T-helper 1 cell treated with Interleukin-12 subunit alpha and Interleukin-12 subunit beta and Interleukin-4 antibody, amounts not matched to agents 30 μg/mL and 1 μg/mL, for 36 hours (primary cell): ENCODE measurements at regions not wholly inside any gene's neighbourhood (a gene's known extent, or its start where the extent isn't known, plus 50 kb on each side); places are given as distances from the start of the nearest gene placed in this dataset.
A peak's percentile ranks its signal among the peaks of the same experiment; 100 is the strongest.

ENCODE experiments used
- H3K27ac Mint-ChIP-seq: one replicate; pipeline ENCODE4 v1.8.0; 2021; ENCODE audit warnings: mild to moderate bottlenecking, mixed read lengths
- H3K27me3 Mint-ChIP-seq: one replicate; pipeline ENCODE4 v1.8.0; 2021; ENCODE audit warnings: low read depth, mixed read lengths
- H3K36me3 Mint-ChIP-seq: one replicate; pipeline ENCODE4 v1.8.0; 2021; ENCODE audit warnings: low read depth, mixed read lengths
- H3K4me1 Mint-ChIP-seq: one replicate; pipeline ENCODE4 v1.8.0; 2021; ENCODE audit warnings: low read depth, mixed read lengths
- H3K4me3 Mint-ChIP-seq: one replicate; pipeline ENCODE4 v1.8.0; 2021; ENCODE audit warnings: mild to moderate bottlenecking, moderate library complexity, mixed read lengths
- H3K9me3 Mint-ChIP-seq: one replicate; pipeline ENCODE4 v1.8.0; 2021; ENCODE audit warnings: mixed read lengths

DNA sequence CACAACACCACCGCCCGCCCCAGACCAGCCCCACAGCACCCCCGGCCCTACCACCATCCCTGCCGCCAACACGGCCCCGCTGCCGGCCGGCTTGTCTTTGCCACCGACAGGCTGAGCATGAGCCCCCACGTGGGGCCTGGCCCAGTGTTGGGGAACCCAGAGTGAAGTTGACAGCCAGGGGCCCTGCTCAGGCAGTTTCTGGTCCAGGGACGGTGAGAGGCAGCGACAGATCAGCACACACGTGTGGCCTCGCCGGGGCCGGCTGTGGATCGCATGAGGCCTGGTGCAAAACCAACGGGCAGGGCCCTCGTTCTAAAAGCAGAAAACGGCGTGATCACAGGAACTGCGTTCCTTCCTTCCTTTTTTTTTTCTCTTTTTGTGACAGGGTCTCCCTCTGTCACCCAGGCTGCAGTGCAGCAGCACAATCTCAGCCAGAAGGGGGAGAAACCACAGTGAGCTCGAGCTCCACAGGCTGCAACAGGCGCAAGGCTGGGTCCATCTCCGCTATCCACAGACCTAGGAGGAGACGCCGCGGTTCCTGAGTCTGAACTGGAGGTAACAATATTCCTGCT lies 50.5 kb upstream of the FBRSL1 start:
- no peaks in the 10 kb centered on the region for H3K9me3 Mint-ChIP-seq
- no peak overlapping the region for H3K27ac Mint-ChIP-seq
- H3K4me1 Mint-ChIP-seq = peaks cover 12% of the 10 kb centered on the region
- no peaks in the 10 kb centered on the region for H3K36me3 Mint-ChIP-seq
- H3K4me3 Mint-ChIP-seq = no peak overlapping the region
- H3K27me3 Mint-ChIP-seq = no peaks in the 10 kb centered on the region

DNA sequence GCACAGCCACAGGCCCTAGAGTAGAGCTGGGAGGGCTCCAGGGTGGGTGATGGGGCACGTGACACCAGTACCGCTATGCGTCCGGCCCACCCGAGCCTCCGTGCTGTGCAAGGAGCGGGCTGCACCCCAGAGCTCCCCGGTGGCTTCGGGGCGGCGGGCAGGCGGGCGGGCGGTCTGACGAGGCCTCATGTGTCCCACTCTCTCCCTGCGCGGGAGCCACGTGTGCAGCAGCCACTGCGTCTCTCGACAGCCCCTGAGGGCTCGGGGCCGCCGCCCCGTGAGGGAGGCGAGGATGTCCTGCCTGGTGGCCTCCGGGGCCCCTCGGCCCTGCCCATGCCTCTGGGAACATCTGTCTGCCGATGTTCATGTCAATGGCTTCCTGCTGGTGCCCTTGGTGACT lies 51.2 kb upstream of the FBRSL1 start:
- Mint-ChIP-seq H3K4me1 (peaks cover 11% of the 10 kb centered on the region), H3K27ac (no peak overlapping the region), H3K27me3 (no peaks in the 10 kb centered on the region), H3K4me3 (no peak overlapping the region), H3K9me3 (no peaks in the 10 kb centered on the region), H3K36me3 (no peaks in the 10 kb centered on the region)

DNA sequence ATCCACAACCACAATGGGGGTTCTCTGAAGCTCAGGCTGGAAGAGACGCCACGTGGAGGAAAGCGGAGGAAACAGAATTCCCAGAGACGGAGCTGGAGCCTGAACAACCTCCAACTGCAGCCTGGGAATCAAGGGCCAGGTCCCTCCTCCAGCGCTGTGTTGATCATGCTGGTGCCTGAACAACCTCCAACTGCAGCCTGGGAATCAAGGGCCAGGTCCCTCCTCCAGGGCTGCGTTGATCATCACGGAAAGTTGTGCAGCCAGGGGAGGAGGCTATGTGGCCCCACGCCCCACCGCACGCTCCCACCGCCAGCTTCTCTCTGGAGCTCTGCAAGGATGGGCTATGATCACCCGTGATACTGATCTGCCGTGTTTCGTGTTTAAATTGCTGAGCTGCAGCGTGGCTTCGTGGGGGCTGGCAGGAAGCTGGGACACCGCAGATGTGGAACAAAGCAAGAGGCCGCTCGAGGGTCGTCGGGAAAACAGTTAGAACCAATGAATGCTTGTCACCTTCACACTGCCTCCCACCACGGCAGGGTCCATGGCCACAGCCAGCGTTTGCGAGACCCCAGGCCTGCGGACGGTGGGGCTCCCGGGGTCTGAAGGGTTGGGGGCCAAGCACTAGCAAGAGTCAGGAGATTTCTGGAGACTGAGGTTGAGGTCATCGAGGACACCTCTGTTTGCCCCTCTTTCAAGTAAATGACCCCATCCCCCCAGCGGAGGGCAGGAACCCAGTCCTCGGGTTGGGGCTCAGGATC lies 51.8 kb upstream of the FBRSL1 start:
- Mint-ChIP-seq H3K4me1 (peaks cover 8% of the 10 kb centered on the region), H3K9me3 (no peaks in the 10 kb centered on the region), H3K4me3 (no peak overlapping the region), H3K27me3 (no peaks in the 10 kb centered on the region), H3K36me3 (no peaks in the 10 kb centered on the region), H3K27ac (peak overlapping the region; percentile 15)

DNA sequence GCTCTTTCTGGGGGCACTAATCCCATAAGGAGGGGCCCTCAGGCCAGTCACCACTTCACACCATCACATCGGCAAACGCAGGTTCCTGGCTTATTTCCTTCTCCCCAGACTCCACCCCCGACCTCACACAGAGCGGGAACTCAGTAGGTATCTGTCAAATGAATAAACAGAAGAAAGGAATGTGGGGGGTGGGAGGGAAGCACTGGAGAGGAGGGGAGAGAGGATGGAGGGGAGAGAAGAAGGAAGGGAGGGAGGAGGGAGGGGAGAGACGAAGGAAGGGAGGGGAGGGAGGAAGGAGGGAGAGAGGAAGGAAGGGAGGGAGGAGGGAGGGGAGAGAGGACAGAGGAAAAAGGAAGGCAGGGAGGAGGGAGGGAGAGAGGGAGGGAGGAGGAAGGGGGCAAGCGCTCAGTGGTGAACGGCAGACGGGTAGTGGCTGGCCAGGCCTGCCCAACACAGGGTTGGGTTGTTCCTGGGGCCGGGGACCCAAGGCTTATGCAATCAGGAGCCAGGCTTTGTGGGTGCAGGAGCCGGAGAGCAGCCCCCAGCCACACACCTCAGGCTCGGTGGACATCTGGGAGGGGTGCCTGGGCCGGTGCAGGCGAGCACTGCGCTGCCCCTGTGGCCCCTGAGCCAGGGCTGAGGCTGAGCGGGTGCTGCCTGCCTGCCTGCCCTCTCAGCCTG lies 52.6 kb upstream of the FBRSL1 start:
- H3K27ac Mint-ChIP-seq = no peak overlapping the region
- peaks cover 8% of the 10 kb centered on the region for H3K4me1 Mint-ChIP-seq
- H3K4me3 Mint-ChIP-seq = peak overlapping the region; percentile 4
- no peaks in the 10 kb centered on the region for H3K27me3 Mint-ChIP-seq
- no peaks in the 10 kb centered on the region for H3K36me3 Mint-ChIP-seq
- H3K9me3 Mint-ChIP-seq = no peaks in the 10 kb centered on the region

DNA sequence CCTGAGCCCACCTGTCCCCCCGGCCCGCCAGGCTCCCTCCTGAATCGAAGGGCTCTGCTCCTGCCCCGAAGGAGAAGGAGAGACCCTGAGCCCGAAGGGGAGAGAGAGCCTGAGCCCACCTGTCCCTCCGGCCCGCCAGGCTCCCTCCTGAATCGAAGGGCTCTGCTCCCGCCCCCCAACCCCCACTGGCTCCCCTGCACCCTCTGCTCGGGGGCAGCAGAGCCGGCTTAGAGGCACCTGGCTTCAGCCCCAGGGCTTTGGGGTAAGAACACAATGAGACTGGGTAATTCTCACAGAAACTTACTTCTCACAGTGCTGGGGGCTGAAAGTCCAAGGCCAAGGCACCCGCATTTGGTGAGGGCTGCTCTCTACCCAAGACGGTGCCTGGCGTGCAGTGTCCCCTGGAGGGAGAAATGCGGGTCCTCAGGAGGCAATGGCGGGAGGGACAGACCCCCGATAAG lies 53.1 kb upstream of the FBRSL1 start:
- Mint-ChIP-seq H3K4me1 (peaks cover 8% of the 10 kb centered on the region), H3K36me3 (no peaks in the 10 kb centered on the region), H3K9me3 (no peaks in the 10 kb centered on the region), H3K27ac (no peak overlapping the region), H3K4me3 (peak overlapping the region; percentile 4), H3K27me3 (no peaks in the 10 kb centered on the region)

DNA sequence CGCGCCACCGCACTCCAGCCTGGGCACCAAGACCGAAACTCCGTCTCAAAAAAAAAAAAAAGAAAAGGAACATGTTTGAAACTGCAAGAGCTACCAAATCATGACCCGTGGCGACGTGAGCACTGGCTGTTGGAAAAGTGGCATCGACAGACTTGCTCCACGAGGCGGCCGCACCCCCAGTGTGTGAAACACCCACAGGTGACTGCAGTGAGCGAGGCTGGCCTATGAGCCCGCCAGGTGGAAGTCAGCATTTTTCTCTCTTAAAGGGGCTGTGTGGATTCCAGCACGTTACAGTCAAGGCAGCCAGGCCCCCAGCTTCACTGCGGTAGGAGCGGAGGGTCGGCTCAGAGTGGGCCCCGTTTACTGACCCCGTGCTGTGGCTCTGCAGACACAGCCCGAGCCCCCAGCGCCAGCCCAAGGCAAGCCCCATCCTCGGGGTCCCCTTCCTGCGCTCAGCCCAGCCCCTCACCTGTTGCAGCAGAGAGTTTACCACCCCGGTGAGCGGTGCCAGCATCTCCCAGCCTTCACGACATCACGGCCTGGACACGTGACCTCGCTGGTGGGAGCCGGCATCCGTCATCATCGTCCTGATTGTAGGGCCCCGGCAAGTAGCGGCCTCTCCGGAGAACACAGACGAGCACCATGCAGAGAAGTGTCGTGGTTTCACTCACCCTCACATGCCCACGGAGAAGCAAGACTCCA lies 54.3 kb upstream of the FBRSL1 start:
- peak overlapping the region; percentile 2 for H3K27ac Mint-ChIP-seq
- H3K36me3 Mint-ChIP-seq = no peaks in the 10 kb centered on the region
- H3K9me3 Mint-ChIP-seq = no peaks in the 10 kb centered on the region
- H3K27me3 Mint-ChIP-seq = no peaks in the 10 kb centered on the region
- H3K4me1 Mint-ChIP-seq = peaks cover 8% of the 10 kb centered on the region
- H3K4me3 Mint-ChIP-seq = peak overlapping the region; percentile 42

DNA sequence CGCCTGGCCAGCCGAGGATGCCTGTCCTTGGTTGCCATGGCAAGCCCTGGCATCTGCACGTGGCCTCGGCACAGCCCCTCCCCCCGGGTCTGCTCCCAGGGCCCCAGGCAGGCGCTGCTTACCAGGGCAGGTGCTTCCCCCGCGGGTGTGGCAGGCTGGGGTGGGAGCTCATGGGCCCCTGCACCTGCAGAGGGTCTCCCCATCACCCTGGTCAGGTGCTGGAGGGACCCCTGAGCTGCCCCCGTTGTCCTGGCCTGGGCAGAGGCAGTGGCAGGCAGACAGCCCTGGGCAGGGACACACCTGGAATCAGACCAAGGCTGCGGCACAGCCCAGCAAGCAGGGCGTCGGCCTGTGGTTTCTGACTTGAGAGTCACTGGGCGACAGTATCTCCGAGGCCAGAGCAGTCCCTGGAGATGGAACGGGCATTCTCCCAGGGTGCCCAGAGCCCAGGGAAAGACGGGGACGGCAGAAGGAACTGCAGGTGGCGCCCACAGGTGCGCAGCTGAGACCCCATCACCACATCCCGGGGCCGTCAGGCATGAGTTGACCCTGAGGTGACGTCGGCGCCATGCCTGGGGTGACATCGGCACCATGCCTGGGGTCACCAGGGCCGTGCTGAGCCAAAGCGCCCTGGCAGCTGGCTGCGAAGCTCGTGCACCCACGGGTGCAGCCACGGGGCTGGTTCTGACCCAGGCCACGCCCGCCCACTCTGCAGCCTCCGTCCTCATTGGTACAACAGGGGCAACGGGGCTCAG lies 56.1 kb upstream of the FBRSL1 start:
- no peak overlapping the region for H3K27ac Mint-ChIP-seq
- H3K9me3 Mint-ChIP-seq = no peaks in the 10 kb centered on the region
- peaks cover 5% of the 10 kb centered on the region for H3K27me3 Mint-ChIP-seq
- peaks cover 17% of the 10 kb centered on the region for H3K4me1 Mint-ChIP-seq
- H3K4me3 Mint-ChIP-seq = no peak overlapping the region
- H3K36me3 Mint-ChIP-seq = no peaks in the 10 kb centered on the region

DNA sequence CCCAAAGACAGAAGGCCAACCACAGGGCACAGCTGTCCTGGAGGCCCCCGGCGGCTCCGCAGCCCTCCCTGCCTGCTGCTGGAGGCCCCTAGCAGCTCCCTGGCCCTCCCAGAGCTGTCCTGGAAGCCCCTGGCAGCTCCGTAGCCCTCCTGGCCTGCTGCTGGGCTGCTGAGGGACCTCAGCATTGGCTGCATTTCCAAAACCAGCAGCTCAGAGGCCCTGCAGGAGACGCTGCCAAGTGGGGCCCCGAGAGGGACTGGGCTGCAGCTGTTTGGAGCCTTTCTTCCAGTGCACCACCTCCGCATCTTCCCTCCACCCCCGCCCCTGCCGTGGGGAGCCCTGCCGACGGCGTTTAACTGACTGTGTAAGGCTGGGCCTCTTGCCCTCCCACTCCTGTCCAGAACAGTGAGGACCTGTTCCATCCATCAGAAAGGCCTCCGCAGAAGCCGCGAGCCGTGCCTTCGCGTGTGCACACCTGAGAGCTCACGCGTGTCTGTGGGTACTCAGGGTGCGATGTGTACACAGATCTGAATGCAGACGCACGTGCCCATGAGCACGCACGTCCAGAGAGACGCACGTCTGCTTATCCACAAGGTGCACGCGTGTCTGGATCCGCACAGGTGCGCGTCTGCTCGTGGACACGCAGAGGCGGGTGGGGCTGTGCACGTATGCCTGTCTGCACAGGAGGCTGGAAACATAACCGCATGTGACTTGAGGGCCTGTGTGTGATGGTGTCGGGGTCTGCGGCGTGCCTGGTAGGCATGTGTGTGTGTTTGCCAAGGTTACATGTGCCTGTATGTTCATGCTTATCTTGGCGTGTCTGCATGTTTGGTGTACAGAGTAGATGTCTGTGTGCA lies 57.0 kb upstream of the FBRSL1 start:
- peak overlapping the region; percentile 55 for H3K27ac Mint-ChIP-seq
- peaks cover 14% of the 10 kb centered on the region for H3K4me1 Mint-ChIP-seq
- H3K27me3 Mint-ChIP-seq = peaks cover 5% of the 10 kb centered on the region
- no peaks in the 10 kb centered on the region for H3K36me3 Mint-ChIP-seq
- H3K9me3 Mint-ChIP-seq = no peaks in the 10 kb centered on the region
- H3K4me3 Mint-ChIP-seq = no peak overlapping the region

DNA sequence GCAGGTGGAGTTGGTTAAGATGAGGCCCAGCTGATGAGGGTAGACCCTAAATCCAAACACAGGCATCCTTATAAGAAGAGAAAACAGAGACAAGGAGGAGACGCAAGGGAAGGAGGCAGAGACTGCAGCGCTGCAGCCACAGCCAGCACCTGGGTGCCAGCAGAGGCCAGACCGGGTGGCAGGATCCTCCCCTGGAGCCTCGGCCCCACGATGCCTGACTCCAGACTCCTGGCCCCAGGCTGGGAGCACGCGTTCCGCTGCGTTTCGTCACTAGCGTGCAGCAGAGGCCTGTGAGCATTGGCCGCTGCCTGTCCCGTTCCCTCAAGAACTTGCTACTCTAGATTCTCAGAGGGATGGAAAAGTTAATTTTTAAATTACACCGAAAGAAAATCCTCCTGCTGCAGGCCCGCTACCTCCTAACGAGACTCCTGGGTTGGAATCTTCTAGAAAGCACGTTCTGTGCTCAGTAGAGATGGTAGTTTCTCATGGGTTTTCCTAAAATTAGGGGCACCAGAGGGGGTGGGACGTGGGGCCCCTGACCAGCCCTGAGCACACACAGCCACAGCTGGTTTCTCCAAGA lies 57.7 kb upstream of the FBRSL1 start:
- Mint-ChIP-seq H3K27me3 (peaks cover 5% of the 10 kb centered on the region), H3K4me1 (peaks cover 14% of the 10 kb centered on the region), H3K9me3 (no peaks in the 10 kb centered on the region), H3K27ac (no peak overlapping the region), H3K4me3 (no peak overlapping the region), H3K36me3 (no peaks in the 10 kb centered on the region)

DNA sequence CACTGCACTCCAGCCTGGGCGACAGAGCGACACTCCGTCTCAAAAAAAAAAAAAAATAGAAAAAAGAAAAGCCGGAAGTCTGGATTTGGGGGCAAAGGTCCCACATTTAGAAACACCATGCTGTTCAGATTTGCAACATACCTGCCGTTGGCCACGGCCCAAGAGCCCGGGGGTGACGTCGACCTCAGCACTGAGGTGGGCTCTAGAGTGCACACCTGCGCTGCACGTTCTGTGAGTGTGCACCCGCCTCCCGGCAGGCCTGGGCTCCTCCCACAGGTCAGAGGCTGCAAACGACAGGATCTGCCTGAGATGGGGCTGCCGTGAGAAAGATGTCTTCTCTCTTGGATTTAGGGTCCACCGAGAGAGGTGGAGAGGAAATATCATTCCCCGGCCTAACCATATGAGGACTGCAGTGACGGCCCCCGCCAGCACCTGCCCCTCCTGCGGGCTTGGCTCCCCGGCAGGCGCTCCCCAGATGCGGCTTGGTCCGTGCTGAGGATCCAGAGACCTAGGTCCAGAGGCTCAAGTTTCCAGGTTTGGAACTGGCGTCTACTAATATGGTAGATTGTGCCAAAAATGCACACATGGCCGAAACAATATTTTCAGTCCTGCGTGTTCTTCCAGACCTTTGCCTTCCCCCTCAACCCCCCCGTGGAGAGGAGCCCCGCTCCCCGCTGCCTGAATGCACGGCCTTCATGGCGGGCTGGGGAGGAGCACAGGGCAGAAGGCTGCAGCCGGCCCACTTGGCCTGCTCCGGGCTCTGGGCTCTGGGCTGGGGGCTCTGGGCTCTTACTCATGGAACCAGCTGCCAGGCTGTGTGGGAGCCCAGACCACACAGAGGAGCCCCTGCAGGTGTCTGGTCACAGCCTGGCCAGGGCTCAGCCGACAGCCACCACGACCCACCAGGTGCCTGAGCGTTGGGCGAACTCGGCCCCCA lies 58.8 kb upstream of the FBRSL1 start:
- peaks cover 12% of the 10 kb centered on the region for H3K4me1 Mint-ChIP-seq
- no peaks in the 10 kb centered on the region for H3K36me3 Mint-ChIP-seq
- H3K4me3 Mint-ChIP-seq = peak overlapping the region; percentile 76
- H3K9me3 Mint-ChIP-seq = no peaks in the 10 kb centered on the region
- peaks cover 5% of the 10 kb centered on the region for H3K27me3 Mint-ChIP-seq
- peak overlapping the region; percentile 76 for H3K27ac Mint-ChIP-seq

DNA sequence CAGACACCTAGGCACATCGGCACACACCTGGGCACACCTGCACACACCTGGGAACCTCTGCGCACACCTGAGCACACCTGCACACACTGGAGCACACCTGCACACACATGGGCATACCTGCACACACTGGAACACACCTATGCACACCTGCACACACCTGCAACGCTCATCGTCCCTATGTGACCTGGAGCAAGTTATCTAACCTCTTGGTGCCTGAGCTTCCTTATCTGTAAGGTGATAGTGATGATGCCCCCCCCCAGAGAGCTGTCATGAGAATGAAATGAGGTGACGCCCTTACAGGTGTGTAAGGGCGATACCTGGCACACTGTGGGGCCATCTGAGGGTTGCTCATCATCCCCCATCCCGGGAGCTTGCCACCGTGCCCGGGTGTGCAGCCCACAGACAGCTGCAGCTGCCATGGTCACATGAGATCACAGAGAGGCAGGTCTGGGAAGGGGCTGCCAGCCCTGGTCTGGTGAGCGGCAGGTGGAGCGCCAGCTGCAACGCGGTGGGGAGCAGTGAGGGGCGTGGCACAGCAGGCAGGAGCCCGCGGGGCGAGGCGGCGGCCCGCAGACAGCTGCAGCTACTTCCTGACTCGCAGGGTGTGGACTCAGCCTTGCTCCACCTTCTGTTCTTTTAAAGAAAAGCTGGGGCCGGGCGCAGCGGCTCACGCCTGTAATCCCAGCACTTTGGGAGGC lies 59.9 kb upstream of the FBRSL1 start:
- peaks cover 12% of the 10 kb centered on the region for H3K4me1 Mint-ChIP-seq

DNA sequence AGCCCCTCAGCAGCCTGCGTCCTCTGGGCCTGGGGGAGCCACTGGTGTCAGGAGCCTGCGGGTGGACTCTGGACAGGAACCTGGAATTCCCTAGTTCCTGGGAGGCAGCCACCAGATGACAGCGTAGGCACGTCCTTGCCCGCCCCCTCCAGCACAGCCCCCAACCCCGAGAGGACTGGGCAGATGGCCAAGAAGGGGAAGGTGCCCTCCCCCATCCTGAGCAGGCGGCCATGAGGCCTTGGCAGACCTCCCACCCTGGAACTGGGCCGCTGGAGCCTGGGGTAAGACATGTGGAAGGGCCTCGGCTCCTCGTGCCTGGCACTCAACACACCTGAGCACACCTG lies 60.4 kb upstream of the FBRSL1 start:
- Mint-ChIP-seq H3K4me3 (no peak overlapping the region), H3K36me3 (no peaks in the 10 kb centered on the region), H3K4me1 (peaks cover 12% of the 10 kb centered on the region), H3K27me3 (peaks cover 5% of the 10 kb centered on the region), H3K9me3 (peaks cover 4% of the 10 kb centered on the region), H3K27ac (no peak overlapping the region)

More for the DNA sequence above, 59.9 kb upstream of the FBRSL1 start:
- Mint-ChIP-seq H3K27me3 (peaks cover 5% of the 10 kb centered on the region), H3K9me3 (no peaks in the 10 kb centered on the region), H3K36me3 (no peaks in the 10 kb centered on the region), H3K27ac (peak overlapping the region; percentile 76), H3K4me3 (peak overlapping the region; percentile 76)
